ENCODE measurements at regions not wholly inside any gene's neighbourhood (a gene's known extent, or its start where the extent isn't known, plus 50 kb on each side); places are given as distances from the start of the nearest gene placed in this dataset.

DNA sequence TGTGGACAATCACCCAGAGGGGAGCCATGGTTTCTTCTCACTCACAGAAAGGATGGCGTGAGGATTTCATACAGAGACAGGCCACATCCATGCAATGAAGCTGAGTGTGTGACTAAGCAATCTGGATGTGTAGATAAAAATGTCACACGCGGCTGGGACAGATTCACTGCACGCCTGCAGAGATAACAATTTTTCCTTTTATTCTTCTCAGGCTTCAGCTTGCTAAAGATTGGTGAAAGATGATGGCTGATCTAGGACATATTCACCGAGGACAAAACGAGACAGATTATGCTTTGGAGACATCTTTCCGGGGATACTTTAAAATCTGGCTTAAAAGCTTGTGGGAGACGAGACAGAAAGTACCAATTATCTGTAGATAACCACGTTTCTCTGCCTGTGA, 313.9 kb upstream of the TRPC7 start:
- TF ChIP-seq POLR2A (IDR thresholded peaks at IDR 0.05) = no peak
- TF ChIP-seq, protein P1, sequence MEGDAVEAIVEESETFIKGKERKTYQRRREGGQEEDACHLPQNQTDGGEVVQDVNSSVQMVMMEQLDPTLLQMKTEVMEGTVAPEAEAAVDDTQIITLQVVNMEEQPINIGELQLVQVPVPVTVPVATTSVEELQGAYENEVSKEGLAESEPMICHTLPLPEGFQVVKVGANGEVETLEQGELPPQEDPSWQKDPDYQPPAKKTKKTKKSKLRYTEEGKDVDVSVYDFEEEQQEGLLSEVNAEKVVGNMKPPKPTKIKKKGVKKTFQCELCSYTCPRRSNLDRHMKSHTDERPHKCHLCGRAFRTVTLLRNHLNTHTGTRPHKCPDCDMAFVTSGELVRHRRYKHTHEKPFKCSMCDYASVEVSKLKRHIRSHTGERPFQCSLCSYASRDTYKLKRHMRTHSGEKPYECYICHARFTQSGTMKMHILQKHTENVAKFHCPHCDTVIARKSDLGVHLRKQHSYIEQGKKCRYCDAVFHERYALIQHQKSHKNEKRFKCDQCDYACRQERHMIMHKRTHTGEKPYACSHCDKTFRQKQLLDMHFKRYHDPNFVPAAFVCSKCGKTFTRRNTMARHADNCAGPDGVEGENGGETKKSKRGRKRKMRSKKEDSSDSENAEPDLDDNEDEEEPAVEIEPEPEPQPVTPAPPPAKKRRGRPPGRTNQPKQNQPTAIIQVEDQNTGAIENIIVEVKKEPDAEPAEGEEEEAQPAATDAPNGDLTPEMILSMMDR (IDR thresholded peaks at IDR 0.05) = no peak

Data from tibial nerve (tissue), 3 donors.